Lower leg skin (tissue), 4 donors: ENCODE measurements at regions not wholly inside any gene's neighbourhood (a gene's known extent, or its start where the extent isn't known, plus 50 kb on each side); places are given as distances from the start of the nearest gene placed in this dataset.

ENCODE experiments used
- DNase-seq, 2 donors: peaks; one replicate each; pipeline ENCODE4 v3.0.0-alpha.2; 2019; ENCODE audit warnings: low spot score in 2 of 2
- H3K4me3 ChIP-seq: fragments of 200-600 bp; sonication (generic); 2 replicates; pipeline ENCODE4 v1.5.1; 2017; ENCODE audit warnings: mild to moderate bottlenecking, low read depth; ENCODE audit not compliant: poor library complexity, severe bottlenecking
- CTCF ChIP-seq, 3 donors: fragments of 450-650 bp; IDR thresholded peaks; one replicate each; pipeline ENCODE4 v1.5.1; 2016; ENCODE audit warnings: antibody characterized with exemption in 3 of 3, mild to moderate bottlenecking in 3 of 3, moderate library complexity in 2 of 3
- POLR2A ChIP-seq, 2 donors: fragments of 450-650 bp; IDR thresholded peaks; one replicate each; pipeline ENCODE4 v1.6.1; 2016 to 2017; ENCODE audit warnings: antibody characterized with exemption in 2 of 2, mild to moderate bottlenecking in 1 of 2, moderate library complexity in 1 of 2
- WGBS, 2 donors: methylation state at CpG; one replicate each; pipeline ENCODE4 v1.1.5; 2018; 5-methylcytosine and 5-hydroxymethylcytosine counted together
- intact Hi-C: fragments of 100-400 bp; cut with DNase I; formaldehyde crosslinking; loops from one replicate; pipeline ENCODE4 v1.15.0; 2023; ENCODE audit warnings: low total_unique reads

GRCh38 chrX:80354966-80355465, 65.2 kb upstream of the TENT5D start:
- TF ChIP-seq CTCF (IDR thresholded peaks at IDR 0.05) (no peak), POLR2A (IDR thresholded peaks at IDR 0.05) (no peak)
- DNase-seq: no peak
- 59 to 73% methylated on average over 3 to 4 of the region's 4 CpGs for WGBS, 2 donors
- intact Hi-C loops: no loop called here
- H3K4me3 ChIP-seq: no peak overlapping the region
